Astrocyte (in vitro differentiated cells and primary cell): ENCODE measurements at regions not wholly inside any gene's neighbourhood (a gene's known extent, or its start where the extent isn't known, plus 50 kb on each side); places are given as distances from the start of the nearest gene placed in this dataset.

Experiments used
- DNase-seq: peaks from one replicate; pipeline ENCODE4 v3.0.0-alpha.2; 2010; ENCODE audit warnings: low read depth
- FAIRE-seq: peaks from 2 replicates; lab custom pipeline; 2011; peaks lifted over from hg19 to GRCh38; lab: Jason Lieb, UNC
- H2AFZ ChIP-seq: 2 replicates; pipeline ENCODE4 v1.6.0; 2012; ENCODE audit warnings: low read depth, low read length, inconsistent platforms
- H3K27ac ChIP-seq: 2 replicates; pipeline ENCODE4 v1.5.1; 2011; ENCODE audit warnings: low read depth, low read length, inconsistent platforms
- H3K27me3 ChIP-seq: 2 replicates; pipeline ENCODE4 v1.6.0; 2011; ENCODE audit warnings: low read length, inconsistent platforms; ENCODE audit not compliant: insufficient read depth
- H3K36me3 ChIP-seq: 2 replicates; pipeline ENCODE4 v1.5.1; 2011; ENCODE audit warnings: low read length, inconsistent platforms; ENCODE audit not compliant: insufficient read depth
- H3K4me1 ChIP-seq: 2 replicates; pipeline ENCODE4 v1.5.1; 2011; ENCODE audit warnings: low read length, inconsistent platforms; ENCODE audit not compliant: insufficient read depth
- H3K4me2 ChIP-seq: 2 replicates; pipeline ENCODE4 v1.6.0; 2012; ENCODE audit warnings: low read length, inconsistent platforms
- H3K4me3 ChIP-seq: 2 replicates; pipeline ENCODE4 v1.5.1; 2011; ENCODE audit warnings: low read depth, mild to moderate bottlenecking, low read length, inconsistent platforms; ENCODE audit not compliant: insufficient read depth
- H3K79me2 ChIP-seq: 2 replicates; pipeline ENCODE4 v1.6.0; 2012; ENCODE audit warnings: mild to moderate bottlenecking, low read length, inconsistent platforms; ENCODE audit not compliant: insufficient read depth
- H3K9ac ChIP-seq: 2 replicates; pipeline ENCODE4 v1.6.0; 2012; ENCODE audit warnings: mild to moderate bottlenecking, low read length, inconsistent platforms
- H3K9me3 ChIP-seq: 2 replicates; pipeline ENCODE4 v1.5.1; 2012; ENCODE audit warnings: low read depth, mild to moderate bottlenecking, low read length, inconsistent platforms; ENCODE audit not compliant: insufficient read depth
- H4K20me1 ChIP-seq: 2 replicates; pipeline ENCODE4 v1.6.0; 2012; ENCODE audit warnings: low read length, inconsistent platforms; ENCODE audit not compliant: insufficient read depth
- H3K27ac Mint-ChIP-seq: one replicate; pipeline ENCODE4 v1.8.0; 2021; ENCODE audit warnings: mild to moderate bottlenecking, mixed read lengths; ENCODE audit not compliant: unreplicated experiment
- H3K27me3 Mint-ChIP-seq: one replicate; pipeline ENCODE4 v1.8.0; 2021; ENCODE audit warnings: low read depth, mixed read lengths; ENCODE audit not compliant: unreplicated experiment
- H3K36me3 Mint-ChIP-seq: one replicate; pipeline ENCODE4 v1.8.0; 2021; ENCODE audit warnings: low read depth, mixed read lengths; ENCODE audit not compliant: unreplicated experiment
- H3K4me1 Mint-ChIP-seq: one replicate; pipeline ENCODE4 v1.8.0; 2021; ENCODE audit warnings: low read depth, mixed read lengths; ENCODE audit not compliant: unreplicated experiment
- H3K4me3 Mint-ChIP-seq: one replicate; pipeline ENCODE4 v1.8.0; 2021; ENCODE audit warnings: mild to moderate bottlenecking, moderate library complexity, mixed read lengths; ENCODE audit not compliant: unreplicated experiment
- H3K9me3 Mint-ChIP-seq: one replicate; pipeline ENCODE4 v1.8.0; 2021; ENCODE audit warnings: mild to moderate bottlenecking, mixed read lengths; ENCODE audit not compliant: unreplicated experiment
- CTCF ChIP-seq: IDR thresholded peaks from 2 replicates; pipeline ENCODE4 v1.5.1; 2011; ENCODE audit warnings: low read depth, mild to moderate bottlenecking, inconsistent platforms, low read length, moderate library complexity; ENCODE audit not compliant: insufficient read depth
- EZH2 ChIP-seq: IDR thresholded peaks from 2 replicates; pipeline ENCODE4 v1.6.1; 2012; ENCODE audit warnings: mild to moderate bottlenecking, low read length, inconsistent platforms; ENCODE audit not compliant: insufficient read depth

GRCh38 chr5:24735284-24735683 is 90.5 kb upstream of the CDH10 start:
- H3K4me1 Mint-ChIP-seq = no peaks in the 10 kb centered on the region
- Histone ChIP-seq H3K27ac (no peak overlapping the region), H3K79me2 (no peaks in the 10 kb centered on the region), H3K4me1 (no peaks in the 10 kb centered on the region), H3K36me3 (no peaks in the 10 kb centered on the region), H2AFZ (no peak overlapping the region), H3K4me3 (no peak overlapping the region), H3K27me3 (no peaks in the 10 kb centered on the region), H4K20me1 (no peaks in the 10 kb centered on the region), H3K9ac (no peak overlapping the region), H3K9me3 (no peaks in the 10 kb centered on the region), H3K4me2 (no peak overlapping the region)
- no peaks in the 10 kb centered on the region for H3K27me3 Mint-ChIP-seq
- no peak overlapping the region for H3K4me3 Mint-ChIP-seq
- H3K9me3 Mint-ChIP-seq = no peaks in the 10 kb centered on the region
- H3K27ac Mint-ChIP-seq = no peak overlapping the region
- FAIRE-seq (no peak), DNase-seq (no peak)
- H3K36me3 Mint-ChIP-seq = no peaks in the 10 kb centered on the region
- no peak for TF ChIP-seq EZH2
- TF ChIP-seq CTCF = no peak

GRCh38 chr5:24732184-24732583 is 87.4 kb upstream of the CDH10 start:
- Histone ChIP-seq H3K4me2 (no peak overlapping the region), H3K9me3 (no peaks in the 10 kb centered on the region), H3K36me3 (no peaks in the 10 kb centered on the region), H3K79me2 (no peaks in the 10 kb centered on the region), H3K27me3 (no peaks in the 10 kb centered on the region), H2AFZ (no peak overlapping the region), H3K9ac (no peak overlapping the region), H3K4me1 (no peaks in the 10 kb centered on the region), H3K4me3 (no peak overlapping the region), H3K27ac (no peak overlapping the region), H4K20me1 (no peaks in the 10 kb centered on the region)
- no peaks in the 10 kb centered on the region for H3K36me3 Mint-ChIP-seq
- no peak overlapping the region for H3K27ac Mint-ChIP-seq
- no peaks in the 10 kb centered on the region for H3K4me1 Mint-ChIP-seq
- DNase-seq (peak; percentile 45), FAIRE-seq (no peak)
- no peaks in the 10 kb centered on the region for H3K27me3 Mint-ChIP-seq
- no peak for TF ChIP-seq CTCF
- TF ChIP-seq EZH2 = no peak
- H3K9me3 Mint-ChIP-seq = no peaks in the 10 kb centered on the region
- H3K4me3 Mint-ChIP-seq = no peak overlapping the region

- H3K36me3 Mint-ChIP-seq = no peaks in the 10 kb centered on the region
- no peak for TF ChIP-seq EZH2
- no peak for TF ChIP-seq CTCF
- no peak for FAIRE-seq
- H3K4me3 ChIP-seq = no peak overlapping the region
- no peak for DNase-seq
- no peak overlapping the region for H2AFZ ChIP-seq
- H3K4me2 ChIP-seq = no peak overlapping the region
- H3K79me2 ChIP-seq = no peaks in the 10 kb centered on the region
- no peak overlapping the region for H3K27ac ChIP-seq
- no peaks in the 10 kb centered on the region for H3K27me3 ChIP-seq
- H3K4me1 ChIP-seq = no peaks in the 10 kb centered on the region
- no peaks in the 10 kb centered on the region for H3K27me3 Mint-ChIP-seq
- no peaks in the 10 kb centered on the region for H3K9me3 Mint-ChIP-seq
- no peak overlapping the region for H3K27ac Mint-ChIP-seq
- H3K4me1 Mint-ChIP-seq = no peaks in the 10 kb centered on the region
- no peak overlapping the region for H3K9ac ChIP-seq
- no peaks in the 10 kb centered on the region for H4K20me1 ChIP-seq
- H3K36me3 ChIP-seq = no peaks in the 10 kb centered on the region
- H3K9me3 ChIP-seq = no peaks in the 10 kb centered on the region
- H3K4me3 Mint-ChIP-seq = no peak overlapping the region
Observed at GRCh38 chr5:24720743-24721142, 76.0 kb upstream of the CDH10 start.
